GM13977 (cell line): ENCODE measurements at regions not wholly inside any gene's neighbourhood (a gene's known extent, or its start where the extent isn't known, plus 50 kb on each side); places are given as distances from the start of the nearest gene placed in this dataset.

Source experiments
- DNase-seq: peaks from one replicate; pipeline ENCODE4 v3.0.0; 2012; ENCODE audit warnings: low spot score
- CTCF ChIP-seq: IDR thresholded peaks from 2 replicates; pipeline ENCODE4 v1.5.1; 2012; ENCODE audit warnings: mild to moderate bottlenecking, control low read depth; ENCODE audit not compliant: insufficient read depth; ENCODE audit errors: extremely low read depth, missing control alignments
- in situ Hi-C: fragments of 300-500 bp; cut with MboI; formaldehyde crosslinking; loops from one replicate; pipeline ENCODE4 v1.12.0; 2022; ENCODE audit warnings: low sequenced_read_pairs, low pct_unique_long_range_greater_than_20kb, mixed read lengths, inconsistent platforms; ENCODE audit not compliant: unreplicated experiment

- in situ Hi-C loops, result no loop called here
- no peak for DNase-seq
- TF ChIP-seq CTCF, result no peak
Measured at GRCh38 chr7:118079369-118079768, 104.6 kb upstream of the LSM8 start.

DNA sequence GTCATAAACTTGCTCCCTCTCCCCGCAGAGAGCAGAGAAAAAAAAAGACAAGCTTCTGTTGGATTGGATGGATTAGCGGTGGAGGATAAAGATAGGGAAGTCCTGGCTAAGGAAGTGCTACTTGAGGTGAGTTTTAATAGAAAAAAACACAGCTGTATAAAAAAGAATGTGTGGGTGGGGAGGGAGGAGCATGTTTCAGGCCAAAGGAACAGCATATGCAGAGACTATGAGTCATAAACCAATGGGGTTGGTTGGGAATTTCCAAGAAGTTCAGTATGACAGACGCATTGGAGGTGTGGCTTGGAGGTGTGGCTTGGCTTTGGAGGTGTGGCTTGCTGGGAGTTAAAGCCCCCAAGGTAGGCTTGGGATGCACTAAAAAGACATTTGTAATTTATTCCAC, 103.0 kb upstream of the LSM8 start:
- peak; percentile 13 for DNase-seq
- in situ Hi-C loops, result no loop called here
- TF ChIP-seq CTCF, result no peak

DNA sequence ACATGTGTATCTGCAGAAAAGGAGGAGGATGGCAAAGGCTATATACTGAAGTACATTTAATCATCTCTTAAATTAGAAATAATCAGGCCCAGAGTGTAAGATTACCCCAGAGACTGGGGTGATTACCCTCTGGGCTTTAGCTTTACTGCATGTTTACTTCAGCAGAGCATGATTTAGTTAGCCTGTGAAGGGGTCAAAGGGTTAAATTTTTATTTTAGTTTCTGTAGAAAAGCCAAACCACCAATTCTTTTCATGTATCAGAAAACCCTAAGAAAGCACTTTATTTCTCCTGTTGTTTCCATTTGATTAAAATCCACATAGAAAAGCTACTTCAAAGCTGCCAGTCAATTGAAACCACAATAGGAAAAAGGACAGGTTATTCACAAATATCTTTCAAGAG, 101.5 kb upstream of the LSM8 start:
- DNase-seq, result no peak
- in situ Hi-C loops, result no loop called here
- TF ChIP-seq CTCF, result no peak

DNA sequence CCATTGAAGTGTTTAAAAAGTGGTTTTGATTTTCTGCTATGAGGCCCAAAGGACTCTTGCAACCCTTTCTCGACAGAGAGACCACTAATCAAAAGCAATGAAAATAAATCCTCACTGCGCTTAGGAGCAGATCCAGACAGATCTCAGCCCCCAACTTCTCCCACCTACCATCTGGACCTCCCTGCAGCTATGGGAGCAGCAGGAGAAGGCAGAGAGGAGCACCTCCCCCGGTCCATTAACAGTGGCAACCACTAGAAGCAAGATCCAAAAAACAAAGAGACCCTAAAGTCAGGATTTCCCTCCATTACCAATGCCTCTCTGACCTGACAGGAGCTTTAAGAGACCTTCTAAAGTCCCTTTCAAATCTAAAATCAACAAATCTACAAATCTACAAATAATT, 99.0 kb upstream of the LSM8 start:
- DNase-seq, result no peak
- in situ Hi-C loops, result no loop called here
- TF ChIP-seq CTCF, result no peak

DNA sequence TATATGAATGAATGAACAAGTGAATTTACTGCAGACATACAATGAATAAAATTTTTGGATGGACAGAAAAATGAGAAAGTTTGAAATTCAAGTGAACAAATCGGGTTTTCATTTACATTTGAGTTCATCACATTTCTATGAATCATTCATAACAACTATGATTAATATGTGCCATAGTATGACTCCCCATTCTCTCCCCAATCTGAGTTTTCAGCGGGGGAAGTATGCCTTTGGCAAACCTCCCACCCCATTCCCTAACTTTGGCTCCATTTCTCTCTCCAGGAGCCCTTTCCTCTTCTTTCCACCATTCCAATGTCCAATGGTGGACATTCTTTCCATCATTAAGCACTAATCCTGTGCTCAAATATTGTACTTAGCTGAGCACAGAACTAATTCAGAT, 96.8 kb upstream of the LSM8 start:
- no peak for DNase-seq
- TF ChIP-seq CTCF, result no peak
- in situ Hi-C loops, result no loop called here

- no peak for DNase-seq
- in situ Hi-C loops, result no loop called here
- no peak for TF ChIP-seq CTCF
Measured at GRCh38 chr7:118094044-118094443, 89.9 kb upstream of the LSM8 start.

GRCh38 chr7:118104812-118105441, 79.0 kb upstream of the LSM8 start:
- in situ Hi-C loops, result no loop called here
- peak; percentile 55 for TF ChIP-seq CTCF
- DNase-seq, result peak; percentile 9
